HG03064 (cell line): ENCODE measurements at regions not wholly inside any gene's neighbourhood (a gene's known extent, or its start where the extent isn't known, plus 50 kb on each side); places are given as distances from the start of the nearest gene placed in this dataset.
"Not testable (repeated sequence)": the region's sequence is repeated elsewhere in the genome, so short reads cannot be mapped to it uniquely, and the experiment has no call there.

Experiments used
- ATAC-seq: cut with Tn5 transposase; IDR thresholded peaks from one replicate; pipeline ENCODE4 v1.9.1; 2021; ENCODE audit warnings: low read depth; ENCODE audit not compliant: unreplicated experiment

DNA sequence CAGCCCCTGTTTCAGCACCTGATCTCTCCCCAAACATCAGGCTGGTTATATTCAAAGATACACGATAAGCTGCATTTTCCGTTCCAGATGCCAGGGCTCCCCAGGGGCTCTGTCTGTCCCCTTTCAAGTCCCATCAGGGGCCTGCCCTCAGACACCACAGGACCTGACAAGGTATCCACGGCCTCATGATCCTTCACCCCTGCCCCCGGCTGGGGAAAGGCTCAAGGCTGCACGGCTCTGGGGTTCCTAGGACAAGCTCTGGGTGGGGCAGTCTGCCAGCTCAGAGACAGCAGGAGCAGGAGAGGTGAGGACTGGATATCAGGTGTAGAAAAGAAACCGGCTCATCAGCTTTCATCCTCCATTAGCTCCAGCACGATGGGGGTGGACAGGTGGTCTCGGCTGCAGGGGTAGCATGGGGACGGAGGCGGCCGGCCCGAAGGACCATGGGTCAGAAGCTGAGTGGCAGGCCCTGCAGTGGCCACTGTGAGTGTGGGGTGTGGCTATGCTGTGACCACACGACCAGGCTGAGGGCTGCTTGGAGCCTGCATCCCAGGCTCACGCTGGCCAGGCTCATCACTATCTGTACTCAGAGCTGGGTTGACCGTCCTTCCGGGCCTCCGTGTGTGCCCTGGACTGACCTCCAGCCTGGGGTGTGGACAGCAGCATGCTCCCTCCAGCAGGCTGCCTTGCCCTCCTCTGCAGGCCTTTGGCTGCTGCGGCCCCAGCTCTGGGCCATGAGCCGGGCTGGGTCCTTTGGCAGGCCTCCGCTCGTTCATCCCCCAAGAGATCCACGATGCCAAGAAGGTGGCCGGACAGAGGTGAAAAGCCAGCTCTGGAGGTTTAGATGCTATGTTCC lies 386.2 kb downstream of the THBS2 start:
- ATAC-seq = no peak

GRCh38 chr6:168866534-168866933 lies 387.1 kb downstream of the THBS2 start:
- ATAC-seq = no peak

DNA sequence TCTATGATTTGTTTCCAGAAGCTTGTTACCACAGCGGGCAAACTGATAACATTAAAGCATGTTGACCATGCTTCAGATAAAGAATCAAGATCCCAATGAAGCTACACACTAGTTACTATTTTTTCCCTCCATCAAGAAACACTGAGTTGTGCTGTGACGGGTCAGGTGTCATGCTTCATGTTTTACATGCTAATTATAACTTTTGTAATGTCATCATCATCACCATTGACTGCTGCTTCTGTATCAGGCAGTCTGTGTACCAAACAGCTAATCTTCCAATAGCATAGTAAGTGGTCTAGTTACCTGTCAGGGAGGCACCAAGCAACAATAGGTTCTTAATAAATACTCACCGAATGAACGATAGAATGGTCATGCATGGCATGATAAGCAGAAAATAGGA lies 388.1 kb downstream of the THBS2 start:
- ATAC-seq = no peak

DNA sequence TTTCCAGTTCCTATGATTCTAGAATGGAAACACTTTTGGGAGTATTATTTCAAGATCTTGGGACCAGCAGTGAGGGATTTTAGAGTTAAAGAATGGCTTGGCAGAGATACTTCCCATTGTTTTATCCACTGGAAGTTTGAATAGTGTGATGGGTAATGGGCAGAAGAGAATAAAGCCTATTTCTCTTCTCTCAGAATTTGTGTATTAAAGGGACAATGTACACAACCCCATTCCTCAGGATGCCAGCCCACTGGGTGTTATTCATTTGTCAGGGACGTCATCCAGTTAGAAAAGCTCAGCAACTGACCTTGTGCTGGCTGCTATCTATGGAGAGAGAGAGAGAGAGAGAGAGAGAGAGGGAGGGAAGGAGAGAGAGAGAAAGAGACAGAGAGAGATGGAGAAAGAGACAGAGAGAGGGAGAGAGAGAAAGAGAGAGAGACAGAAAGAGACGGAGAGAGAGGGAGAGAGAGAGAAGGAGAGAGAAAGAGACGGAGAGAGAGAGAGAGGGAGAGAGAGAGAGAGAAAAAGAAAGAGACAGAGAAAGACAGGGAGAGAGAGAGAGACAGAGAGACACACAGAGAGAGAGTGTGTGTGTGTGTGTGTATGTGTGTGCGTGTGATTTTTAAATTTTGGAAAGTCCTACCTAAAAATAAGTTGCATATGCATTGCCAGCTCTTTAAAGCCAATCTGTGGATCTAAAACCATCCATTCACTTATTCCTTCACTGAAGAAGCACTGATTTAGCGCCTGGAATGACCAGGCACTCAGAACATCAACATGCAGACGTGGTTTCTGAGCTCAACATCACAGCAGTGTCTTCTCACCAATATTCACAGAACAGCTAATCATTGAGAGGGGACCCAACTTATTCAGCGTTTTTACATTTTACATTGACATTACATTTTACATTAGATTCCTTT lies 388.8 kb downstream of the THBS2 start:
- ATAC-seq = no peak

DNA sequence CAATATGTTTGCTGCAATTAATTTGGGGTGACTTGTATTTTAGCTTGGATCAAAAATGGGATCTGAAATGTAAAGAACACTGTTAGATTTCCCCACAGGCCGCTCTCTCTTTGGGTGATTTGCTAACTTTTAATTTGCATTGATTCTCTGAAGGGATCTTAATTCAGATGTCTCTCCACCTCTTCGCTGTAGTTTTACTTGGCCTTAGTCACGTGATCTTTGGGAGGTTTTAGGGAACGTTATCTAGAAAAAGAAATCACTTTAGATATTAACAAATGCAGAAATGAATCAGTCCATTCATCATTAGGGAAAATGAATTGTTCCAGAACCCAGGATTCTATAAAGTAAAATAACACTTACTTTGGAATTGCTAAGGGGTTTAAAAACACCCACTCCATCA lies 390.2 kb downstream of the THBS2 start:
- ATAC-seq = no peak

DNA sequence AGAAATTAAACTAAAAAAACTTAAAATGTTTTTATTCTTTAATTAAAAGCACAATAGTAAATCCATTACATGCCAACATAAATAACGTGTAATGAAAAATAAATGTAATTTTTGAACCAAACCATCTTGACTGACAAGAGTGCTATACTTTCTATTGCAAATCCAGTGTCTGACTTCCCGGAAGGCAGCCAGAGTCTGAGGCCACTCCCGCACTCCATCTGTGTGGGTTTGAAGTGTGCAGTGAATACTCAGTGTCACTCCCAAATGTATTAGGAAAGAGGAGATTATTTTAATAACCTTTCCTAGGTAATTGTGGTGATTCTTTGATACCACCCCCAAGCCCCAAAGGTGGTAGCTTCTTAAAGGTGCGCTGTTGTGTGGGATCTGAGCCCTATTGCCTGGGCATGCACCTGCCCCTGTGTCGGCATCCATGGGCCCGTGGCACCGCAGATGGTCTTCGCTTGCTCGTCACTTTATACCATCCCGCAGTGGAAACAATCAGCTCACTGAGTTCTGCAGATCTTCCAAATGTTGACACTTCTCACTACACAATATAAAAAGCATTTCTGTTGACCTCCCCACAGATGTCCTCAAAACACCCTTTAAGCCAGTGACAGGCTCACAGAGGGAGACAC lies 391.2 kb downstream of the THBS2 start:
- no peak for ATAC-seq

GRCh38 chr6:168860987-168861386 lies 392.7 kb downstream of the THBS2 start:
- no peak for ATAC-seq

DNA sequence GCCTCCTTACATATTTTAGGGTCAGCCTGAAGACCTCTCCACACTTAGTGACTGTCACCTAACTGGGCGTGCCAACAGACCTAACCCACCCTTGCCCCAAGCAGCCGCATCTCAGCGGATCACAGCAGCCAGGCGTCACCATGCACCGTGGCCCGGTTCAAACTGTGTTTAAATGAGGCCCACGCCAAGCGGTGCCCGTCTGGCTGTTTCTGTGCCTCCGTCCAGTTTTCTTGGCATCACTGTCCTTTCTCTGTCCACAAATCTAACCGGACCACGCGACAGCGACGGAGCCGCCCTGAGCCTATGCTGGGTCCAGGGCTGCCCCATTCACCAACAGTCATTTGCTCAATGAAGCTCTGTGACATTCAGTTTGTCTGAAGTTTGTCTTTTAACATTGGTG lies 393.3 kb downstream of the THBS2 start:
- no peak for ATAC-seq

- ATAC-seq = no peak
Observed at GRCh38 chr6:168858926-168859325, 394.7 kb downstream of the THBS2 start.

DNA sequence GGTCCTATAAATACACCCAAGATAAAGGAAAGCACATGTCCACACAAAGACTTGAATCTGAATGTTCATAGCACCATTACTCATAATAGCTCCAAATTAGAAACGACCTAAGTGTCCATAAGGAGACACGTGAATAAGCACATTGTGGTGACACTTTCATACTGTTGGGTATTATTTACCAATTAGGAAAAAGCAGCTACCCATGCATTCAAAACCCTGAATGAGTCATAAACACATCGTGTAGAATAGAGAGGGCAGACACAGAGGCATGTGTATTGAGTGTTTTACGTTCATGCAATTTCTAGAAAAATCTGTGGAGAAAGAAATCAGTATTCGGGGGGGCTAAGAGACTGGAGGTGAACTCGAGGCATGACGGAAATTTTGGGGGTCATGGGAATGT lies 396.7 kb downstream of the THBS2 start:
- ATAC-seq = no peak

GRCh38 chr6:168852376-168852884 lies 401.2 kb downstream of the THBS2 start:
- no peak for ATAC-seq

GRCh38 chr6:168851460-168852375 lies 401.9 kb downstream of the THBS2 start:
- ATAC-seq = no peak

DNA sequence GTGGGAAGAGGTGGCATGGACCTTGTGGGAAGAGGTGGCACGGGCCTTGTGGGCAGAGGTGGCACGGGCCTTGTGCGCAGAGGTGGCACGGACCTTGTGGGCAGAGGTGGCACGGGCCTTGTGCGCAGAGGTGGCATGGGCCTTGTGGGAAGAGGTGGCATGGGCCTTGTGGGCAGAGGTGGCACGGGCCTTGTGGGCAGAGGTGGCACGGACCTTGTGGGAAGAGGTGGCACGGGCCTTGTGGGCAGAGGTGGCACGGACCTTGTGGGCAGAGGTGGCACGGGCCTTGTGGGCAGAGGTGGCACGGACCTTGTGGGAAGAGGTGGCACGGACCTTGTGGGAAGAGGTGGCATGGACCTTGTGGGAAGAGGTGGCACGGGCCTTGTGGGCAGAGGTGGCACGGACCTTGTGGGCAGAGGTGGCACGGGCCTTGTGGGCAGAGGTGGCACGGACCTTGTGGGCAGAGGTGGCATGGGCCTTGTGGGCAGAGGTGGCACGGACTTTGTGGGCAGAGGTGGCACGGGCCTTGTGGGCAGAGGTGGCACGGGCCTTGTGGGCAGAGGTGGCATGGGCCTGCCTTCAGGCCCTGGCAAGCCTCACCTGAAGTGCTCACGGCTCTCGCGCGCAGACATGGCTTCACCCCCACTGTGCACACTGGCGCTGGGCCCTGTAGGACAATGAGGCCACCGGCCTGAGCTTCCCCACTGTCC lies 403.5 kb downstream of the THBS2 start:
- ATAC-seq = not testable (repeated sequence)

GRCh38 chr6:168849459-168849858 lies 404.2 kb downstream of the THBS2 start:
- no peak for ATAC-seq

- ATAC-seq = no peak
Observed at GRCh38 chr6:168848797-168849196, 404.8 kb downstream of the THBS2 start.

GRCh38 chr6:168844821-168845609 lies 404.0 kb downstream of the SMOC2 start:
- ATAC-seq = no peak

DNA sequence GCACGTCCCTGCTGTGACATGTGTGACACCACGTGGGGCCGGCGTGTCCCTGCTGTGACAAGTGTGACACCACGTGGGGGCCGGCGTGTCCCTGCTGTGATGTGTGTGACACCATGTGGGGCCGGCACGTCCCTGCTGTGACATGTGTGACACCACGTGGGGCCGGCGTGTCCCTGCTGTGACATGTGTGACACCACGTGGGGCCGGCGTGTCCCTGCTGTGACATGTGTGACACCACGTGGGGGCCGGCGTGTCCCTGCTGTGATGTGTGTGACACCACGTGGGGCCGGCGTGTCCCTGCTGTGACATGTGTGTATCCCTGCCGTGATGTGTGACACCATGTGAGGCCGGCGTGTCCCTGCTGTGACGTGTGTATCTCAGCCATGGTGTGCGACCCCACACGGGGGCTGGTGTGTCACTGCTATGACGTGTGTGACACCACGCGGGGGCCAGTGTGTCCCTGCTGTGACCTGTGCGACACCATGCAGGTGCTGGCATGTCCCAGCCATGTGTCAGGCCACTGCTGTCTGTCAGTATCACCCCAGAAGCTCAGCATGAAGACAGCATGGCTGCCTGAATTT lies 401.7 kb downstream of the SMOC2 start:
- ATAC-seq = not testable (repeated sequence)
